GM19395 (cell line): ENCODE measurements at regions not wholly inside any gene's neighbourhood (a gene's known extent, or its start where the extent isn't known, plus 50 kb on each side); places are given as distances from the start of the nearest gene placed in this dataset.

Source experiments
- ATAC-seq: cut with Tn5 transposase; IDR thresholded peaks from one replicate; pipeline ENCODE4 v1.9.1; 2021; ENCODE audit warnings: mild to moderate bottlenecking, moderate library complexity; ENCODE audit not compliant: unreplicated experiment

- ATAC-seq, result no peak
These were observed 577.2 kb upstream of the AADAT start for GRCh38 chr4:170666909-170667308.

GRCh38 chr4:170662250-170662649, 572.5 kb upstream of the AADAT start:
- ATAC-seq, result no peak

- no peak for ATAC-seq
These were observed 568.0 kb upstream of the AADAT start for GRCh38 chr4:170657761-170658160.

- no peak for ATAC-seq
These were observed 566.8 kb upstream of the AADAT start for GRCh38 chr4:170656506-170656905.

GRCh38 chr4:170652571-170652970, 562.8 kb upstream of the AADAT start:
- ATAC-seq, result no peak

- no peak for ATAC-seq
These were observed 562.0 kb upstream of the AADAT start for GRCh38 chr4:170651786-170652185.

- ATAC-seq, result no peak
These were observed 537.7 kb upstream of the AADAT start for GRCh38 chr4:170627418-170627817.

GRCh38 chr4:170623899-170624298, 534.1 kb upstream of the AADAT start:
- no peak for ATAC-seq

GRCh38 chr4:170610434-170610833, 520.7 kb upstream of the AADAT start:
- no peak for ATAC-seq

- no peak for ATAC-seq
These were observed 510.1 kb upstream of the AADAT start for GRCh38 chr4:170599894-170600293.

- no peak for ATAC-seq
These were observed 501.3 kb upstream of the AADAT start for GRCh38 chr4:170591076-170591475.

- peak; percentile 99 for ATAC-seq
These were observed 499.9 kb upstream of the AADAT start for GRCh38 chr4:170589597-170590191.

GRCh38 chr4:170581969-170582368, 492.2 kb upstream of the AADAT start:
- no peak for ATAC-seq

GRCh38 chr4:170581322-170581721, 491.6 kb upstream of the AADAT start:
- no peak for ATAC-seq

- no peak for ATAC-seq
These were observed 490.9 kb upstream of the AADAT start for GRCh38 chr4:170580651-170581050.

GRCh38 chr4:170538821-170539473, 449.2 kb upstream of the AADAT start:
- ATAC-seq, result no peak

- ATAC-seq, result no peak
These were observed 440.3 kb upstream of the AADAT start for GRCh38 chr4:170529748-170530722.

GRCh38 chr4:170526471-170526870, 436.7 kb upstream of the AADAT start:
- ATAC-seq, result no peak

GRCh38 chr4:170522427-170522970, 432.7 kb upstream of the AADAT start:
- no peak for ATAC-seq

- peak; percentile 22 for ATAC-seq
These were observed 407.9 kb upstream of the AADAT start for GRCh38 chr4:170497689-170498088.

GRCh38 chr4:170497112-170497511, 407.4 kb upstream of the AADAT start:
- peak; percentile 65 for ATAC-seq
